Omental fat pad (tissue), 3 donors: ENCODE measurements at regions not wholly inside any gene's neighbourhood (a gene's known extent, or its start where the extent isn't known, plus 50 kb on each side); places are given as distances from the start of the nearest gene placed in this dataset.
"Not testable (repeated sequence)": the region's sequence is repeated elsewhere in the genome, so short reads cannot be mapped to it uniquely, and the experiment has no call there.

Source experiments
- ATAC-seq: fragments of 150-250 bp; one replicate; pipeline ENCODE4 v1.9.1; 2016; ENCODE audit warnings: mild to moderate bottlenecking, moderate library complexity; ENCODE audit not compliant: low FRiP score
- DNase-seq: peaks from one replicate; pipeline ENCODE4 v3.0.0-alpha.2; 2019; ENCODE audit warnings: low spot score
- CTCF ChIP-seq, 3 donors: fragments of 450-650 bp; IDR thresholded peaks; one replicate each; pipeline ENCODE4 v1.5.1; 2016 to 2017; ENCODE audit warnings: antibody characterized with exemption in 3 of 3, mild to moderate bottlenecking in 3 of 3, moderate library complexity in 2 of 3

DNA sequence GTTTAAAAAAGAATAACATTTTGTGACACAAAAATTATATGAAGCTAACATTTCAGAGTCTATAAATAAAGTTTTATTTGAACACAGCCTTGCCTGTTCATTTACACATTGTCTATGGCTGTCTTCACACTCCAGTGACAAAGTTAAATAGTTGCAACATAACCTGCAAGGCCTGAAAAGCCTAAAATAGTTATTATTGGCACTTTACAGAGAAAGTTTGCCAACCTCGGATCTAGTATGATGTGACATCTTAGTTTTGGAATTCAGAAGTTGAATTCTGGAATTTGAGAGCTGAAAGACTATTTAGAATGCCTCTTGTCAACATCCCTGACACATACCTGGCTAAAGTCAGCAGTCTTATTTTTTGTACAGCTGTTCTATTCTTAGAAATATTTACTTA is 68.3 kb downstream of the DYRK2 start:
- ATAC-seq (no peak), DNase-seq (no peak)
- no peak for TF ChIP-seq CTCF (IDR thresholded peaks at IDR 0.05)

GRCh38 chr12:67719303-67719702 is 70.8 kb downstream of the DYRK2 start:
- DNase-seq, ATAC-seq: not testable (repeated sequence)

GRCh38 chr12:67720351-67720856 is 71.9 kb downstream of the DYRK2 start:
- ATAC-seq (no peak), DNase-seq (no peak)
- TF ChIP-seq CTCF (IDR thresholded peaks at IDR 0.05): no peak

DNA sequence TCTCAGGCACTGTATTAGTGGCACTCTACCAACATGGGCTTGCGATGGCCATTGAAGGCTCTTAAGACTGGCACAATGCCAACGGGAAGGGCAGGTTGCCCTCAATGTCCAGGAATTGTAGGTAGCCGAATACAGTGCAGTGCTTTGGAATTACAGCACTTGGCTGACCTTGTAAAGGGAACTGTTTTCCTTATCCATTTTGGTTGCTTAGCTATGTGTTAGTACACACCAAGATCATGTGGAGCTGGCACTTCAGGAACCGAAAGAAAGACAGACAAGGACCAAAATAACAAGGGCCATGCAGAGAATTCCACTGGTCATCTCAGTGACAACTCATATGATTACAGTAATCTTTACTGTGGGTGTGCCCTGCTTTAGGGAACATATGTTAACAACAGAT is 72.7 kb downstream of the DYRK2 start:
- no peak for TF ChIP-seq CTCF (IDR thresholded peaks at IDR 0.05)
- DNase-seq (no peak), ATAC-seq (no peak)

DNA sequence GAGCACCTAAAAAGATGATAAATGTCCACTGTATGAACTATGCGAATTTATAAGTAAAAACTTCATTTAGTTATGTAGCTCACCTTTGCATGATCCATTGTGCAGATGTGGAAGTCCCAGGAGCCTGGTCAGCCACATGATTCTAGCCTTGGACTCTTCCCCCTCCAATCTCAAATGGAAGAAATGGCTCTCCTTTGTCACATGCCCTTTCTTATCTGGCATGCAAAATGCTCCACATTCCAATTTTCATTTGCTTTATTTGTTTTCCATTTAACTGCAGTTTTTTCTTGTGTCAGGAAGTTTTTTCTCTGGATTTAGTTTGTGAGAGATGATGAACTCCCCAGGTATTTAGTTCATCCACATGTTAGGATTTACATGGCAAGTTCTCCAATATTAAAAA is 73.8 kb downstream of the DYRK2 start:
- no peak for ATAC-seq

GRCh38 chr12:67726868-67727267 is 78.3 kb downstream of the DYRK2 start:
- DNase-seq: no peak
- no peak for ATAC-seq
- TF ChIP-seq CTCF (IDR thresholded peaks at IDR 0.05): no peak

More for the DNA sequence above, 73.8 kb downstream of the DYRK2 start:
- TF ChIP-seq CTCF (IDR thresholded peaks at IDR 0.05): no peak
- DNase-seq: no peak

GRCh38 chr12:67727702-67728666 is 79.4 kb downstream of the DYRK2 start:
- ATAC-seq: no peak

More at GRCh38 chr12:67727702-67728666, 79.4 kb downstream of the DYRK2 start:
- no peak for DNase-seq
- no peak for TF ChIP-seq CTCF (IDR thresholded peaks at IDR 0.05)
